Keratinocyte (primary cell): ENCODE measurements at regions not wholly inside any gene's neighbourhood (a gene's known extent, or its start where the extent isn't known, plus 50 kb on each side); places are given as distances from the start of the nearest gene placed in this dataset.

Experiments
- DNase-seq: peaks from one replicate; pipeline ENCODE4 v3.0.0-alpha.2; 2011; ENCODE audit warnings: low read depth, missing footprints, low spot score
- FAIRE-seq: peaks from 2 replicates; lab custom pipeline; 2011; peaks lifted over from hg19 to GRCh38; lab: Jason Lieb, UNC
- H2AFZ ChIP-seq: 2 replicates; pipeline ENCODE4 v1.6.0; 2012; ENCODE audit warnings: low read length, control low read depth, inconsistent platforms; ENCODE audit not compliant: control insufficient read depth
- H3K27ac ChIP-seq: 2 replicates; pipeline ENCODE4 v1.5.1; 2011; ENCODE audit warnings: low read length; ENCODE audit not compliant: control insufficient read depth, insufficient read depth
- H3K27me3 ChIP-seq: 3 replicates; pipeline ENCODE4 v1.6.0; 2011; ENCODE audit warnings: low read length; ENCODE audit not compliant: control insufficient read depth, insufficient read depth; ENCODE audit errors: extremely low read depth
- H3K36me3 ChIP-seq, 2 experiments: 2 replicates in 1 of 2; 3 replicates in 1 of 2; pipeline ENCODE4 v1.5.1; 2011; ENCODE audit warnings: low read length in 2 of 2, mild to moderate bottlenecking in 1 of 2; ENCODE audit not compliant: control insufficient read depth in 2 of 2, insufficient read depth in 2 of 2; ENCODE audit errors: extremely low read depth in 1 of 2
- H3K4me1 ChIP-seq: 3 replicates; pipeline ENCODE4 v1.5.1; 2011; ENCODE audit warnings: low read length; ENCODE audit not compliant: control insufficient read depth, insufficient read depth; ENCODE audit errors: extremely low read depth
- H3K4me2 ChIP-seq: 3 replicates; pipeline ENCODE4 v1.6.0; 2011; ENCODE audit warnings: low read depth, low read length; ENCODE audit not compliant: control insufficient read depth, insufficient read depth; ENCODE audit errors: extremely low read depth
- H3K4me3 ChIP-seq, 3 experiments: fragments of 200-600 bp in 1 of 3; sonication (generic) in 1 of 3; 2 replicates in 2 of 3; 3 replicates in 1 of 3; pipeline ENCODE4 v1.5.1; 2011 to 2016; ENCODE audit warnings: low read length in 3 of 3, mild to moderate bottlenecking in 3 of 3, control low read depth in 2 of 3, inconsistent platforms in 1 of 3, low read depth in 1 of 3, mixed read lengths in 1 of 3, mixed run types in 1 of 3, moderate library complexity in 1 of 3; ENCODE audit not compliant: control insufficient read depth in 2 of 3, insufficient read depth in 2 of 3; ENCODE audit errors: extremely low read depth in 1 of 3
- H3K79me2 ChIP-seq: 2 replicates; pipeline ENCODE4 v1.6.0; 2012; ENCODE audit warnings: low read length; ENCODE audit not compliant: control insufficient read depth, insufficient read depth
- H3K9ac ChIP-seq: 3 replicates; pipeline ENCODE4 v1.6.0; 2011; ENCODE audit warnings: low read length; ENCODE audit not compliant: control insufficient read depth, insufficient read depth; ENCODE audit errors: extremely low read depth
- H3K9me1 ChIP-seq: 3 replicates; pipeline ENCODE4 v1.6.0; 2011; ENCODE audit warnings: low read length; ENCODE audit not compliant: control insufficient read depth, insufficient read depth; ENCODE audit errors: extremely low read depth
- H3K9me3 ChIP-seq: 2 replicates; pipeline ENCODE4 v1.5.1; 2012; ENCODE audit warnings: low read depth, low read length; ENCODE audit not compliant: control insufficient read depth
- H4K20me1 ChIP-seq: 3 replicates; pipeline ENCODE4 v1.6.0; 2011; ENCODE audit warnings: low read length; ENCODE audit not compliant: control insufficient read depth, insufficient read depth; ENCODE audit errors: extremely low read depth
- EZH2 ChIP-seq: IDR thresholded peaks from one replicate; pipeline ENCODE4 v1.6.1; 2012; ENCODE audit warnings: inconsistent platforms, mild to moderate bottlenecking, low read length, moderate library complexity
- dilution Hi-C: fragments of 300-500 bp; cut with MboI; formaldehyde crosslinking; loops from one replicate; pipeline ENCODE4 v1.7.0; 2020; ENCODE audit warnings: low sequenced_read_pairs; ENCODE audit not compliant: extremely low pct_ligation_motif_present
- TF ChIP-seq, protein P1 (sequence below), 3 experiments: IDR thresholded peaks in 1 of 3; conservative IDR thresholded peaks in 1 of 3; optimal IDR thresholded peaks in 1 of 3; 2 replicates in 2 of 3; 3 replicates in 1 of 3; pipeline versions ENCODE3 to v1.5.1; 2011; ENCODE audit warnings: low read length in 3 of 3, mild to moderate bottlenecking in 3 of 3, moderate library complexity in 2 of 3, control low read depth in 1 of 3, inconsistent platforms in 1 of 3; ENCODE audit not compliant: insufficient read depth in 2 of 3; ENCODE audit errors: extremely low read depth in 1 of 3

DNA sequence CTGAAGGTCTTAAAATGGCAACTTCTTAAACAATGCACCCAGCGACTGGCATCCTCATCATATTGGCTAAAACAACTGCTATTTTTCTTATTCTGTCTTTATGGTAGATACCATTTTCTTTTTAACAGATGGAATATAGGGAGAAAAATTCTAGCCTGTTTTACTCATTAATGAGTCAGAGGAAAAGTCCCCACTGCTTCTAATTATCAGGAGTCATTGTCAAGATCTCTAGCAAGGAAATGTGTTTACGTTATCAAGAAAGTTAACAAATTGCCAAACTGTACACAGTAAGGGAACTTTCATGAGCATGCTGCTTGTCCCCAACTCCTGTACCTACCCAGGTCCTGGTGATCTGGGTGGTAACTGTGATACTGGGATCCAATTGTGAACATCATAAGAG lies 117.7 kb upstream of the KIAA1217 start:
- FAIRE-seq (no peak), DNase-seq (no peak)
- H4K20me1 ChIP-seq, result no peaks in the 10 kb centered on the region
- no peak overlapping the region for H3K9ac ChIP-seq
- no peak overlapping the region for H3K4me3 ChIP-seq
- no peaks in the 10 kb centered on the region for H3K9me1 ChIP-seq
- no peak overlapping the region for H3K27ac ChIP-seq
- no peak overlapping the region for H3K4me2 ChIP-seq
- H3K79me2 ChIP-seq, result no peaks in the 10 kb centered on the region
- H3K27me3 ChIP-seq, result no peaks in the 10 kb centered on the region
- TF ChIP-seq EZH2, result no peak
- TF ChIP-seq, protein P1, sequence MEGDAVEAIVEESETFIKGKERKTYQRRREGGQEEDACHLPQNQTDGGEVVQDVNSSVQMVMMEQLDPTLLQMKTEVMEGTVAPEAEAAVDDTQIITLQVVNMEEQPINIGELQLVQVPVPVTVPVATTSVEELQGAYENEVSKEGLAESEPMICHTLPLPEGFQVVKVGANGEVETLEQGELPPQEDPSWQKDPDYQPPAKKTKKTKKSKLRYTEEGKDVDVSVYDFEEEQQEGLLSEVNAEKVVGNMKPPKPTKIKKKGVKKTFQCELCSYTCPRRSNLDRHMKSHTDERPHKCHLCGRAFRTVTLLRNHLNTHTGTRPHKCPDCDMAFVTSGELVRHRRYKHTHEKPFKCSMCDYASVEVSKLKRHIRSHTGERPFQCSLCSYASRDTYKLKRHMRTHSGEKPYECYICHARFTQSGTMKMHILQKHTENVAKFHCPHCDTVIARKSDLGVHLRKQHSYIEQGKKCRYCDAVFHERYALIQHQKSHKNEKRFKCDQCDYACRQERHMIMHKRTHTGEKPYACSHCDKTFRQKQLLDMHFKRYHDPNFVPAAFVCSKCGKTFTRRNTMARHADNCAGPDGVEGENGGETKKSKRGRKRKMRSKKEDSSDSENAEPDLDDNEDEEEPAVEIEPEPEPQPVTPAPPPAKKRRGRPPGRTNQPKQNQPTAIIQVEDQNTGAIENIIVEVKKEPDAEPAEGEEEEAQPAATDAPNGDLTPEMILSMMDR (optimal IDR thresholded peaks at IDR 0.05 in 1 of 3, IDR thresholded peaks at IDR 0.05 in 1 of 3, conservative IDR thresholded peaks at IDR 0.05 in 1 of 3; ENCODE audit: extremely low read depth in 1 of 3, insufficient read depth in 2 of 3, low read length in 3 of 3), result no peak
- H3K36me3 ChIP-seq, result no peaks in the 10 kb centered on the region
- no peaks in the 10 kb centered on the region for H3K9me3 ChIP-seq
- dilution Hi-C loops, result no loop called here
- H3K4me1 ChIP-seq, result no peaks in the 10 kb centered on the region
- H2AFZ ChIP-seq, result no peak overlapping the region

DNA sequence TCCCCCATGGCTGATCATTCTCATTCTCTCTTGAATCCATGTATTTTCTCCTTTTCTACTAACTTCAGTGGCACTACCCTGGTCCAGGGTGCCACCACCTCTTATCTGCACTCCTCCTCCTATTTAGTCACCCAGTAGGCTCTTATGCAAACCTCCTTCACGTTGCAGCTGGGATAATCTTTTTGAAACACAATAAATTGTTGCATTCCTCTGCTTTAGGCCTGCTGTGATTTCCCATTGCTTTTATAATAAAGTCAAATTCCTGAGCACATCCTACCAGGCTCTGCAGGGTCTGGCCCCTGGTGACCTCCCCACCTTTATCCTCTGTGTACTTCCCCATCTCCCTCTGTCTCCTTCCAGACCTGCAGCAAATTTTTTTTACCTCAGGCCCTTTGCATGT lies 112.7 kb upstream of the KIAA1217 start:
- TF ChIP-seq EZH2, result no peak
- TF ChIP-seq, protein P1 (optimal IDR thresholded peaks at IDR 0.05 in 1 of 3, IDR thresholded peaks at IDR 0.05 in 1 of 3, conservative IDR thresholded peaks at IDR 0.05 in 1 of 3; ENCODE audit: extremely low read depth in 1 of 3, insufficient read depth in 2 of 3, low read length in 3 of 3), result no peak
- Histone ChIP-seq H3K4me3 (no peak overlapping the region), H3K27ac (no peak overlapping the region), H3K79me2 (no peaks in the 10 kb centered on the region), H3K36me3 (no peaks in the 10 kb centered on the region), H4K20me1 (no peaks in the 10 kb centered on the region), H3K27me3 (no peaks in the 10 kb centered on the region), H2AFZ (no peak overlapping the region), H3K4me2 (no peak overlapping the region), H3K4me1 (no peaks in the 10 kb centered on the region), H3K9ac (no peak overlapping the region), H3K9me1 (no peaks in the 10 kb centered on the region), H3K9me3 (no peaks in the 10 kb centered on the region)
- FAIRE-seq (no peak), DNase-seq (no peak)
- dilution Hi-C loops, result no loop called here
